ENCODE measurements at regions not wholly inside any gene's neighbourhood (a gene's known extent, or its start where the extent isn't known, plus 50 kb on each side); places are given as distances from the start of the nearest gene placed in this dataset.

DNA sequence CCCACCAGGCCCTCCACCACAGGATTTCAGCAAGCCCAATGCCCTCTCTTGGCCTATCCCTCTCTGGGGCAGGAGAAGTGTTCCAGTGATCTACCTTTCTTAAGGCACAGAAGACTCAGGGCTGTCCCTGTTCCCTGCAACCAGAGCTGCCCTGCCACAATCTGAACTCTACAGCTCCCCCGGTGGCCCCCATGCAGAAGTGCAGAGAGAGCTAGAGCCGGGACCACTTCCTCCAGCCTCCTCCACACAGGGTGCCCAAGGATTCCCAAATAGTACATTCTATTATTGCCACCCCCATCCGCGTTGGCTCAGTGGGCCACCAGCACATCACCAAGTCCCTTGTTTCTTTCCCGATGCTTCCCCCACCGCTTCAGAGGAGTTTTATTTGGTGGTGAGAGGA lies 114.8 kb upstream of the PTPRM start:
- no peak overlapping the region for H3K4me3 ChIP-seq
- no peak overlapping the region for H3K27ac ChIP-seq
- H3K27me3 ChIP-seq, result no peaks in the 10 kb centered on the region
- H3K9me3 ChIP-seq, result no peaks in the 10 kb centered on the region
- intact Hi-C loops (cut with DNase I), result no loop called here
- H3K4me1 ChIP-seq, result no peaks in the 10 kb centered on the region
- DNase-seq (ENCODE audit: low spot score in 2 of 2), result peak in 1 of 2 donors; percentile 63
- TF ChIP-seq, protein P1, sequence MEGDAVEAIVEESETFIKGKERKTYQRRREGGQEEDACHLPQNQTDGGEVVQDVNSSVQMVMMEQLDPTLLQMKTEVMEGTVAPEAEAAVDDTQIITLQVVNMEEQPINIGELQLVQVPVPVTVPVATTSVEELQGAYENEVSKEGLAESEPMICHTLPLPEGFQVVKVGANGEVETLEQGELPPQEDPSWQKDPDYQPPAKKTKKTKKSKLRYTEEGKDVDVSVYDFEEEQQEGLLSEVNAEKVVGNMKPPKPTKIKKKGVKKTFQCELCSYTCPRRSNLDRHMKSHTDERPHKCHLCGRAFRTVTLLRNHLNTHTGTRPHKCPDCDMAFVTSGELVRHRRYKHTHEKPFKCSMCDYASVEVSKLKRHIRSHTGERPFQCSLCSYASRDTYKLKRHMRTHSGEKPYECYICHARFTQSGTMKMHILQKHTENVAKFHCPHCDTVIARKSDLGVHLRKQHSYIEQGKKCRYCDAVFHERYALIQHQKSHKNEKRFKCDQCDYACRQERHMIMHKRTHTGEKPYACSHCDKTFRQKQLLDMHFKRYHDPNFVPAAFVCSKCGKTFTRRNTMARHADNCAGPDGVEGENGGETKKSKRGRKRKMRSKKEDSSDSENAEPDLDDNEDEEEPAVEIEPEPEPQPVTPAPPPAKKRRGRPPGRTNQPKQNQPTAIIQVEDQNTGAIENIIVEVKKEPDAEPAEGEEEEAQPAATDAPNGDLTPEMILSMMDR (IDR thresholded peaks at IDR 0.05), result peak in 2 of 3 experiments; percentile 19 to 44
- H3K36me3 ChIP-seq, result no peaks in the 10 kb centered on the region

DNA sequence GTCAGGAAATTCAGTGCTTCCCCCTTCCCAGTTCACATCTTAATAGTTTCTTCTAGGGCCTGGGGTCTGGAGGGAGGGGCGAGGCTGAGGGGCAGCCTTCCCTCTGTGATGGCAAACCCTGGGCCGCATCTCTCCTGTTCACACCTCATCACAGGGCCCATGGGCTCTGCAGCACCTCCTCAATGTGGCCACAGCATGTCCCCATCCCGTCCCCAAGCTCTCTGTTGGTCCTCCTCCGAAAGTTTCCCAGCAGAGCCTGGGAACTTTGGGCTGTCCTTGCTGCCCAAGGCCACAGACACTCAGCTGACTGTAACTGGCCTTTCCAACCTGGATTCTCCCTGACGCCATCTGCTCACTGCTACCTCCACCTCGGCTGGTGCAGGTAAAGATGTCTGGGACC lies 112.7 kb upstream of the PTPRM start:
- no peak overlapping the region for H3K4me3 ChIP-seq
- H3K36me3 ChIP-seq, result no peaks in the 10 kb centered on the region
- TF ChIP-seq, protein P1 (IDR thresholded peaks at IDR 0.05), result no peak
- intact Hi-C loops (cut with DNase I), result no loop called here
- H3K9me3 ChIP-seq, result no peaks in the 10 kb centered on the region
- DNase-seq (ENCODE audit: low spot score in 2 of 2), result no peak
- H3K4me1 ChIP-seq, result no peaks in the 10 kb centered on the region
- no peaks in the 10 kb centered on the region for H3K27me3 ChIP-seq
- H3K27ac ChIP-seq, result no peak overlapping the region

GRCh38 chr18:7456376-7456775 lies 110.7 kb upstream of the PTPRM start:
- H3K4me3 ChIP-seq, result no peak overlapping the region
- H3K9me3 ChIP-seq, result no peaks in the 10 kb centered on the region
- intact Hi-C loops (cut with DNase I), result no loop called here
- H3K36me3 ChIP-seq, result no peaks in the 10 kb centered on the region
- H3K4me1 ChIP-seq, result peaks cover 0 to 2% of the 10 kb centered on the region in 2 donors
- DNase-seq (ENCODE audit: low spot score in 2 of 2), result no peak
- TF ChIP-seq, protein P1 (IDR thresholded peaks at IDR 0.05), result no peak
- no peak overlapping the region for H3K27ac ChIP-seq
- H3K27me3 ChIP-seq, result no peaks in the 10 kb centered on the region

GRCh38 chr18:7457262-7457661 lies 109.9 kb upstream of the PTPRM start:
- Histone ChIP-seq H3K4me1 (peaks cover 0 to 2% of the 10 kb centered on the region in 2 donors), H3K9me3 (no peaks in the 10 kb centered on the region), H3K27me3 (no peaks in the 10 kb centered on the region), H3K27ac (no peak overlapping the region), H3K36me3 (no peaks in the 10 kb centered on the region), H3K4me3 (no peak overlapping the region)
- TF ChIP-seq, protein P1 (IDR thresholded peaks at IDR 0.05), result no peak
- DNase-seq (ENCODE audit: low spot score in 2 of 2), result no peak
- intact Hi-C loops (cut with DNase I), result no loop called here

DNA sequence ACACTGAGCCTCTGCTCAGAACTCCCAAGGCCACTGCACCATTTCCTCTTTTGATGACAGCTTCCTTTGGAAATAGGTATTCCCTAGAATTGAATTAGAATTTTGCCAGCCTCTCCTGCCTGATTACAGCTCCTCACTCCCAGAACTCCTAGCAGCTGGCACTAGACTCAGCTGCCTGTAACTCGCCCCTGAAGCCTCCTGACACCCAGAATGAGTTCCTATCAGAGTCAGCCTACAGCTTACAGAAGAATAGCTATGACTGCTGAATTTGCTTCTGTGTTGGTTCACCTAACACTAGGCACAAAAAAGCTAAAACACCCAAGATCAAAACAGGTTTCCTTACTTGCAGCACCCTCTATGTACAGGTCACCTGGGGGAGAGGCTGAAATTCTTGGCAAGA lies 108.2 kb upstream of the PTPRM start:
- H3K4me3 ChIP-seq, result no peak overlapping the region
- TF ChIP-seq, protein P1 (IDR thresholded peaks at IDR 0.05), result no peak
- H3K27me3 ChIP-seq, result no peaks in the 10 kb centered on the region
- H3K36me3 ChIP-seq, result no peaks in the 10 kb centered on the region
- no peak for DNase-seq (ENCODE audit: low spot score in 2 of 2)
- peaks cover 0 to 2% of the 10 kb centered on the region in 2 donors for H3K4me1 ChIP-seq
- H3K9me3 ChIP-seq, result no peaks in the 10 kb centered on the region
- H3K27ac ChIP-seq, result no peak overlapping the region
- intact Hi-C loops (cut with DNase I), result no loop called here
